HCT116 (cell line): ENCODE measurements at regions not wholly inside any gene's neighbourhood (a gene's known extent, or its start where the extent isn't known, plus 50 kb on each side); places are given as distances from the start of the nearest gene placed in this dataset.

Experiments
- ELF1 ChIP-seq: IDR thresholded peaks from 2 replicates; pipeline ENCODE4 v1.6.1; 2012; ENCODE audit warnings: low read depth, borderline replicate concordance
- EZH2 ChIP-seq: fragments of 200-600 bp; sonication (generic); IDR thresholded peaks from 2 replicates; pipeline ENCODE4 v1.6.1; 2017; ENCODE audit warnings: antibody characterized with exemption, mixed run types
- RAD21 ChIP-seq: IDR thresholded peaks from 2 replicates; pipeline ENCODE4 v1.6.1; 2012; ENCODE audit warnings: low read depth, mild to moderate bottlenecking
- SIN3A ChIP-seq: IDR thresholded peaks from 2 replicates; pipeline ENCODE4 v1.6.1; 2012; ENCODE audit warnings: low read depth
- SRF ChIP-seq: IDR thresholded peaks from 2 replicates; pipeline ENCODE4 v1.6.1; 2012; ENCODE audit warnings: low read depth
- YY1 ChIP-seq: IDR thresholded peaks from 2 replicates; pipeline ENCODE4 v1.6.1; 2011; ENCODE audit warnings: low read length, low read depth, moderate library complexity, mild to moderate bottlenecking; ENCODE audit not compliant: insufficient replicate concordance; ENCODE audit errors: extremely low read depth
- TF ChIP-seq, protein P1 (sequence below), 3 experiments: fragments of 200-600 bp in 1 of 3; sonication (generic) in 1 of 3; IDR thresholded peaks in 2 of 3; conservative IDR thresholded peaks in 1 of 3; 2 replicates each; pipeline ENCODE4 v1.5.1; 2012 to 2017; ENCODE audit warnings: low read depth in 2 of 3, low read length in 2 of 3, antibody characterized with exemption in 1 of 3, borderline replicate concordance in 1 of 3, control low read depth in 1 of 3, mild to moderate bottlenecking in 1 of 3, mixed read lengths in 1 of 3, mixed run types in 1 of 3, moderate library complexity in 1 of 3; ENCODE audit not compliant: insufficient read depth in 1 of 3
- TF ChIP-seq, protein P2 (sequence below): IDR thresholded peaks from 2 replicates; pipeline ENCODE4 v1.6.1; 2012; ENCODE audit warnings: low read depth

DNA sequence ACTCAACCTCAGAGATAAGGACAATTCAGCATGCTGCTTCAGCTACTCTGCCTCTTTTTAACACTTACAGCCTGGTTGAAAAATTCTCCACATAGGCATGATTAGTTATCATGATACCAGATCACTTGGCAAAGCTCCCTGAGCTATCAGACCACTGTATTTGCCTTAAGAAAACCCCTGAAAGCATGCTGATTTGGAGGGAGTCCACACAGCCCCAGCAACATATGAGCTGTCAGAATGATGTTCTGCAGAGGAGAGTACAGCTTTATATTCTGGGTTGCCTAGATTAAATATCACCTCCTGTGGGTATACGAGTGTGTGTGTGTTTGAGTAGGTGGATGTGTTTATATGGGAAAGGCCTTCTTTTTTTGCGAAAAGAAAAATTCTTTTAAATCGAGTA, 170.2 kb upstream of the CHRM2 start:
- TF ChIP-seq, protein P1, sequence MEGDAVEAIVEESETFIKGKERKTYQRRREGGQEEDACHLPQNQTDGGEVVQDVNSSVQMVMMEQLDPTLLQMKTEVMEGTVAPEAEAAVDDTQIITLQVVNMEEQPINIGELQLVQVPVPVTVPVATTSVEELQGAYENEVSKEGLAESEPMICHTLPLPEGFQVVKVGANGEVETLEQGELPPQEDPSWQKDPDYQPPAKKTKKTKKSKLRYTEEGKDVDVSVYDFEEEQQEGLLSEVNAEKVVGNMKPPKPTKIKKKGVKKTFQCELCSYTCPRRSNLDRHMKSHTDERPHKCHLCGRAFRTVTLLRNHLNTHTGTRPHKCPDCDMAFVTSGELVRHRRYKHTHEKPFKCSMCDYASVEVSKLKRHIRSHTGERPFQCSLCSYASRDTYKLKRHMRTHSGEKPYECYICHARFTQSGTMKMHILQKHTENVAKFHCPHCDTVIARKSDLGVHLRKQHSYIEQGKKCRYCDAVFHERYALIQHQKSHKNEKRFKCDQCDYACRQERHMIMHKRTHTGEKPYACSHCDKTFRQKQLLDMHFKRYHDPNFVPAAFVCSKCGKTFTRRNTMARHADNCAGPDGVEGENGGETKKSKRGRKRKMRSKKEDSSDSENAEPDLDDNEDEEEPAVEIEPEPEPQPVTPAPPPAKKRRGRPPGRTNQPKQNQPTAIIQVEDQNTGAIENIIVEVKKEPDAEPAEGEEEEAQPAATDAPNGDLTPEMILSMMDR (IDR thresholded peaks at IDR 0.05 in 2 of 3, conservative IDR thresholded peaks at IDR 0.05 in 1 of 3; ENCODE audit: borderline replicate concordance in 1 of 3, insufficient read depth in 1 of 3, low read depth in 2 of 3, low read length in 2 of 3) = no peak
- TF ChIP-seq SIN3A = no peak
- TF ChIP-seq EZH2 = no peak
- no peak for TF ChIP-seq SRF
- no peak for TF ChIP-seq YY1
- no peak for TF ChIP-seq RAD21
- no peak for TF ChIP-seq ELF1
- TF ChIP-seq, protein P2, sequence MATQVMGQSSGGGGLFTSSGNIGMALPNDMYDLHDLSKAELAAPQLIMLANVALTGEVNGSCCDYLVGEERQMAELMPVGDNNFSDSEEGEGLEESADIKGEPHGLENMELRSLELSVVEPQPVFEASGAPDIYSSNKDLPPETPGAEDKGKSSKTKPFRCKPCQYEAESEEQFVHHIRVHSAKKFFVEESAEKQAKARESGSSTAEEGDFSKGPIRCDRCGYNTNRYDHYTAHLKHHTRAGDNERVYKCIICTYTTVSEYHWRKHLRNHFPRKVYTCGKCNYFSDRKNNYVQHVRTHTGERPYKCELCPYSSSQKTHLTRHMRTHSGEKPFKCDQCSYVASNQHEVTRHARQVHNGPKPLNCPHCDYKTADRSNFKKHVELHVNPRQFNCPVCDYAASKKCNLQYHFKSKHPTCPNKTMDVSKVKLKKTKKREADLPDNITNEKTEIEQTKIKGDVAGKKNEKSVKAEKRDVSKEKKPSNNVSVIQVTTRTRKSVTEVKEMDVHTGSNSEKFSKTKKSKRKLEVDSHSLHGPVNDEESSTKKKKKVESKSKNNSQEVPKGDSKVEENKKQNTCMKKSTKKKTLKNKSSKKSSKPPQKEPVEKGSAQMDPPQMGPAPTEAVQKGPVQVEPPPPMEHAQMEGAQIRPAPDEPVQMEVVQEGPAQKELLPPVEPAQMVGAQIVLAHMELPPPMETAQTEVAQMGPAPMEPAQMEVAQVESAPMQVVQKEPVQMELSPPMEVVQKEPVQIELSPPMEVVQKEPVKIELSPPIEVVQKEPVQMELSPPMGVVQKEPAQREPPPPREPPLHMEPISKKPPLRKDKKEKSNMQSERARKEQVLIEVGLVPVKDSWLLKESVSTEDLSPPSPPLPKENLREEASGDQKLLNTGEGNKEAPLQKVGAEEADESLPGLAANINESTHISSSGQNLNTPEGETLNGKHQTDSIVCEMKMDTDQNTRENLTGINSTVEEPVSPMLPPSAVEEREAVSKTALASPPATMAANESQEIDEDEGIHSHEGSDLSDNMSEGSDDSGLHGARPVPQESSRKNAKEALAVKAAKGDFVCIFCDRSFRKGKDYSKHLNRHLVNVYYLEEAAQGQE = no peak
